HEK293T (cell line): ENCODE measurements at regions not wholly inside any gene's neighbourhood (a gene's known extent, or its start where the extent isn't known, plus 50 kb on each side); places are given as distances from the start of the nearest gene placed in this dataset.

Experiments used
- ARNT ChIP-seq: fragments of 450-650 bp; IDR thresholded peaks from 2 replicates; pipeline ENCODE4 v1.6.1; 2017; ENCODE audit warnings: mild to moderate bottlenecking
- ELF4 ChIP-seq: fragments of 450-650 bp; IDR thresholded peaks from 2 replicates; pipeline ENCODE4 v1.6.1; 2017; ENCODE audit warnings: antibody characterized with exemption
- FOXM1 ChIP-seq: fragments of 450-650 bp; IDR thresholded peaks from 2 replicates; pipeline ENCODE4 v1.6.1; 2017; ENCODE audit warnings: mild to moderate bottlenecking, borderline replicate concordance
- LEF1 ChIP-seq: fragments of 450-650 bp; IDR thresholded peaks from 2 replicates; pipeline ENCODE4 v1.6.1; 2017; ENCODE audit warnings: mild to moderate bottlenecking, borderline replicate concordance
- PKNOX1 ChIP-seq: fragments of 450-650 bp; IDR thresholded peaks from 2 replicates; pipeline ENCODE4 v1.6.1; 2016
- SP1 ChIP-seq: fragments of 450-650 bp; IDR thresholded peaks from 2 replicates; pipeline ENCODE4 v1.6.1; 2017
- SUZ12 ChIP-seq: fragments of 450-650 bp; IDR thresholded peaks from 2 replicates; pipeline ENCODE4 v1.6.1; 2016; ENCODE audit warnings: mild to moderate bottlenecking
- ZNF384 ChIP-seq: fragments of 450-650 bp; IDR thresholded peaks from 2 replicates; pipeline ENCODE4 v1.6.1; 2016

- no peak for TF ChIP-seq FOXM1
- TF ChIP-seq ELF4: no peak
- TF ChIP-seq ARNT: no peak
- no peak for TF ChIP-seq ZNF384
- no peak for TF ChIP-seq SP1
- TF ChIP-seq PKNOX1: no peak
- no peak for TF ChIP-seq SUZ12
- no peak for TF ChIP-seq LEF1
These were observed 107.1 kb downstream of the EBLN1 start for GRCh38 chr10:22110761-22111160.
